ENCODE measurements at regions not wholly inside any gene's neighbourhood (a gene's known extent, or its start where the extent isn't known, plus 50 kb on each side); places are given as distances from the start of the nearest gene placed in this dataset.

- no peak for TF ChIP-seq CTCF (optimal IDR thresholded peaks at IDR 0.05 in 1 of 3, IDR thresholded peaks at IDR 0.05 in 1 of 3, conservative IDR thresholded peaks at IDR 0.05 in 1 of 3; ENCODE audit: extremely low read depth in 1 of 3, insufficient read depth in 2 of 3, low read length in 3 of 3)
- TF ChIP-seq EZH2 (IDR thresholded peaks at IDR 0.05; ENCODE audit: low read length) = no peak
Measured at GRCh38 chr2:234804704-234805103, 147.1 kb upstream of the SH3BP4 start.

All from keratinocyte (primary cell).